Testis (tissue), 2 donors: ENCODE measurements at regions not wholly inside any gene's neighbourhood (a gene's known extent, or its start where the extent isn't known, plus 50 kb on each side); places are given as distances from the start of the nearest gene placed in this dataset.
"Not testable (repeated sequence)": the region's sequence is repeated elsewhere in the genome, so short reads cannot be mapped to it uniquely, and the experiment has no call there.

Experiments used
- CTCF ChIP-seq, 3 experiments: fragments of 450-650 bp in 2 of 3; fragments of 200-600 bp in 1 of 3; sonication (generic) in 1 of 3; IDR thresholded peaks; one replicate each; pipeline ENCODE4 v1.5.1; 2016 to 2019; ENCODE audit warnings: antibody characterized with exemption in 3 of 3, mild to moderate bottlenecking in 2 of 3, moderate library complexity in 1 of 3
- POLR2A ChIP-seq: fragments of 450-650 bp; IDR thresholded peaks from one replicate; pipeline ENCODE4 v1.6.1; 2017; ENCODE audit warnings: antibody characterized with exemption, mild to moderate bottlenecking, moderate library complexity

- TF ChIP-seq CTCF (IDR thresholded peaks at IDR 0.05); POLR2A: not testable (repeated sequence)
These were observed 234.9 kb upstream of the THUMPD2 start for GRCh38 chr2:40013962-40014361.
